K562 (cell line): ENCODE measurements at regions not wholly inside any gene's neighbourhood (a gene's known extent, or its start where the extent isn't known, plus 50 kb on each side); places are given as distances from the start of the nearest gene placed in this dataset.

Source experiments
- AFF4 ChIP-seq: sonication (generic); formaldehyde crosslinking; IDR thresholded peaks from 2 replicates; pipeline ENCODE4 v1.8.0; 2023; ENCODE audit warnings: mild to moderate bottlenecking, missing genetic modification reagents
- CC2D1A ChIP-seq: fragments of 450-650 bp; IDR thresholded peaks from 2 replicates; pipeline ENCODE4 v1.6.1; 2017; ENCODE audit warnings: mild to moderate bottlenecking
- CTCF ChIP-seq, 3 experiments: IDR thresholded peaks in 2 of 3; conservative IDR thresholded peaks in 1 of 3; 2 replicates each; pipeline ENCODE4 v1.5.1; 2011 to 2012; ENCODE audit warnings: low read length in 3 of 3, mild to moderate bottlenecking in 3 of 3, control low read depth in 2 of 3, improper control_type of control experiment in 1 of 3, inconsistent platforms in 1 of 3, low read depth in 1 of 3, mixed read lengths in 1 of 3, moderate library complexity in 1 of 3; ENCODE audit not compliant: insufficient read depth in 2 of 3
- DLX4 ChIP-seq: fragments of 250-450 bp; sonication (Bioruptor Pico); IDR thresholded peaks from 2 replicates; pipeline ENCODE4 v1.6.1; 2021; ENCODE audit warnings: mild to moderate bottlenecking
- ELK1 ChIP-seq: sonication (generic); formaldehyde crosslinking; IDR thresholded peaks from 2 replicates; pipeline ENCODE4 v1.8.1; 2022; ENCODE audit warnings: missing genetic modification reagents
- EP300 ChIP-seq: IDR thresholded peaks from 2 replicates; pipeline ENCODE4 v1.6.1; 2012; ENCODE audit warnings: low read length, improper control_type of control experiment
- GATA2 ChIP-seq: sonication (generic); formaldehyde crosslinking; IDR thresholded peaks from 2 replicates; pipeline ENCODE4 v1.4.0; 2020; ENCODE audit warnings: mild to moderate bottlenecking, missing genetic modification reagents
- NFIC ChIP-seq: fragments of 450-650 bp; IDR thresholded peaks from 2 replicates; pipeline ENCODE4 v1.6.1; 2017; ENCODE audit warnings: mild to moderate bottlenecking, inconsistent platforms
- POLR2A ChIP-seq: fragments of 450-650 bp; conservative IDR thresholded peaks from 2 replicates; pipeline ENCODE4 v1.6.1; 2016
- RFX7 ChIP-seq: fragments of 250-450 bp; sonication (Bioruptor Pico); IDR thresholded peaks from 2 replicates; pipeline ENCODE4 v1.5.1; 2021; ENCODE audit warnings: mild to moderate bottlenecking
- SIRT6 ChIP-seq: IDR thresholded peaks from one replicate; pipeline ENCODE4 v1.6.1; 2012; ENCODE audit warnings: low read depth, mild to moderate bottlenecking, control low read depth, inconsistent platforms, low read length, moderate library complexity
- ZNF445 ChIP-seq: fragments of 250-450 bp; sonication (Bioruptor Pico); IDR thresholded peaks from 2 replicates; pipeline ENCODE4 v1.4.0; 2020; ENCODE audit warnings: low read depth, mild to moderate bottlenecking, moderate library complexity
- ZNF511 ChIP-seq: sonication (generic); formaldehyde crosslinking; IDR thresholded peaks from 2 replicates; pipeline ENCODE4 v1.8.0; 2022; ENCODE audit warnings: mild to moderate bottlenecking, missing genetic modification reagents

- no peak for TF ChIP-seq CTCF (IDR thresholded peaks at IDR 0.05 in 2 of 3, conservative IDR thresholded peaks at IDR 0.05 in 1 of 3; ENCODE audit: insufficient read depth in 2 of 3, low read depth in 1 of 3, low read length in 3 of 3)
- no peak for TF ChIP-seq ZNF511
- no peak for TF ChIP-seq CC2D1A
- TF ChIP-seq NFIC: no peak
- no peak for TF ChIP-seq ZNF445
- no peak for TF ChIP-seq EP300
- no peak for TF ChIP-seq SIRT6
- TF ChIP-seq GATA2 (CRISPR knock-in tag): no peak
- no peak for TF ChIP-seq ELK1 (CRISPR knock-in tag)
- TF ChIP-seq DLX4 (CRISPR knock-in tag): no peak
- no peak for TF ChIP-seq AFF4 (CRISPR knock-in tag)
- no peak for TF ChIP-seq RFX7 (CRISPR knock-in tag)
- TF ChIP-seq POLR2A: no peak
These were observed 349.8 kb upstream of the KLHL4 start for GRCh38 chrX:87167841-87168240.
